ENCODE measurements at regions not wholly inside any gene's neighbourhood (a gene's known extent, or its start where the extent isn't known, plus 50 kb on each side); places are given as distances from the start of the nearest gene placed in this dataset.
A peak's percentile ranks its signal among the peaks of the same experiment; 100 is the strongest.

GRCh38 chr5:38189081-38189504 is 69.3 kb upstream of the EGFLAM start:
- Histone ChIP-seq H3K27me3 (ENCODE audit: insufficient read depth) (no peaks in the 10 kb centered on the region), H3K9me2 (ENCODE audit: insufficient read depth) (no peaks in the 10 kb centered on the region), H4K20me1 (replicated peaks; ENCODE audit: insufficient read depth) (no peaks in the 10 kb centered on the region), H3K27ac (ENCODE audit: low read depth) (no peak overlapping the region), H3K36me3 (ENCODE audit: insufficient read depth) (no peaks in the 10 kb centered on the region), H3K4me2 (no peak overlapping the region), H3K79me2 (replicated peaks; ENCODE audit: insufficient read depth) (no peaks in the 10 kb centered on the region), H3K4me1 (ENCODE audit: insufficient read depth) (no peaks in the 10 kb centered on the region), H2AFZ (no peak overlapping the region), H3K4me3 (no peak overlapping the region), H3F3A (replicated peaks; ENCODE audit: low read depth) (no peaks in the 10 kb centered on the region)
- no peak overlapping the region for H3K27ac Mint-ChIP-seq
- peaks cover 11% of the 10 kb centered on the region for H3K4me1 Mint-ChIP-seq
- H3K4me3 Mint-ChIP-seq: no peak overlapping the region
- peaks cover 4% of the 10 kb centered on the region for H3K27me3 Mint-ChIP-seq (ENCODE audit: insufficient read depth, low read depth, poor library complexity)
- H3K36me3 Mint-ChIP-seq (ENCODE audit: low read depth): no peaks in the 10 kb centered on the region; the same call in 2 of the 3 replicates
- peak; percentile 27 for DNase-seq (ENCODE audit: low spot score)
- peaks cover 3% of the 10 kb centered on the region; the same call in 1 of the 3 replicates for H3K9me3 Mint-ChIP-seq
- no peak for TF ChIP-seq ZNF114 (CRISPR knock-in tag; IDR thresholded peaks at IDR 0.05)
- no peak for TF ChIP-seq JUNB (IDR thresholded peaks at IDR 0.05; ENCODE audit: unreplicated experiment)
- peak; percentile 29 to 52 for TF ChIP-seq CTCF (conservative IDR thresholded peaks at IDR 0.05; ENCODE audit: low read depth in 2 of 2)
- TF ChIP-seq STAT1 (IDR thresholded peaks at IDR 0.05; ENCODE audit: unreplicated experiment): no peak
- ATAC-seq: peak; percentile 73

- Mint-ChIP-seq H3K4me3 (no peak overlapping the region), H3K27ac (no peak overlapping the region), H3K36me3 (ENCODE audit: low read depth) (no peaks in the 10 kb centered on the region; the same call in 2 of the 3 replicates), H3K27me3 (ENCODE audit: insufficient read depth, low read depth, poor library complexity) (peaks cover 4% of the 10 kb centered on the region), H3K9me3 (peaks cover 3% of the 10 kb centered on the region; the same call in 1 of the 3 replicates), H3K4me1 (peaks cover 11% of the 10 kb centered on the region)
- no peaks in the 10 kb centered on the region for H3K79me2 ChIP-seq (replicated peaks; ENCODE audit: insufficient read depth)
- H3K4me3 ChIP-seq: no peak overlapping the region
- H2AFZ ChIP-seq: no peak overlapping the region
- no peaks in the 10 kb centered on the region for H3K4me1 ChIP-seq (ENCODE audit: insufficient read depth)
- DNase-seq (ENCODE audit: low spot score): no peak
- H3F3A ChIP-seq (replicated peaks; ENCODE audit: low read depth): no peaks in the 10 kb centered on the region
- H3K9me2 ChIP-seq (ENCODE audit: insufficient read depth): no peaks in the 10 kb centered on the region
- no peaks in the 10 kb centered on the region for H3K27me3 ChIP-seq (ENCODE audit: insufficient read depth)
- no peaks in the 10 kb centered on the region for H3K36me3 ChIP-seq (ENCODE audit: insufficient read depth)
- no peak for TF ChIP-seq CREB1 (CRISPR knock-in tag; IDR thresholded peaks at IDR 0.05; ENCODE audit: low read depth)
- no peak for TF ChIP-seq ETS1 (IDR thresholded peaks at IDR 0.05)
- no peak for TF ChIP-seq POLR2AphosphoS5 (IDR thresholded peaks at IDR 0.05; ENCODE audit: low read depth)
- TF ChIP-seq ZNF331 (CRISPR knock-in tag; IDR thresholded peaks at IDR 0.05; ENCODE audit: low read depth): no peak
- TF ChIP-seq NANOG (IDR thresholded peaks at IDR 0.05; ENCODE audit: borderline replicate concordance): no peak
- no peak for TF ChIP-seq ZNF114 (CRISPR knock-in tag; IDR thresholded peaks at IDR 0.05)
- no peak for TF ChIP-seq STAT1 (IDR thresholded peaks at IDR 0.05; ENCODE audit: unreplicated experiment)
- TF ChIP-seq EZH2phosphoT487 (IDR thresholded peaks at IDR 0.05; ENCODE audit: unreplicated experiment): no peak
- no peaks in the 10 kb centered on the region for H4K20me1 ChIP-seq (replicated peaks; ENCODE audit: insufficient read depth)
- H3K27ac ChIP-seq (ENCODE audit: low read depth): no peak overlapping the region
- no peak overlapping the region for H3K4me2 ChIP-seq
- no peak for ATAC-seq
These were observed 69.8 kb upstream of the EGFLAM start for GRCh38 chr5:38188591-38188990.
